Suprapubic skin (tissue), 4 donors: ENCODE measurements at regions not wholly inside any gene's neighbourhood (a gene's known extent, or its start where the extent isn't known, plus 50 kb on each side); places are given as distances from the start of the nearest gene placed in this dataset.

Source experiments
- DNase-seq, 2 donors: peaks; one replicate each; pipeline ENCODE4 v3.0.0-alpha.2; 2019; ENCODE audit warnings: low spot score in 2 of 2
- H3K27ac ChIP-seq: fragments of 200-600 bp; sonication (generic); one replicate; pipeline ENCODE4 v1.5.1; 2019
- H3K27me3 ChIP-seq: fragments of 200-600 bp; sonication (generic); one replicate; pipeline ENCODE4 v1.5.1; 2019
- H3K36me3 ChIP-seq: fragments of 200-600 bp; sonication (generic); one replicate; pipeline ENCODE4 v1.5.1; 2019
- H3K4me1 ChIP-seq: fragments of 200-600 bp; sonication (generic); one replicate; pipeline ENCODE4 v1.5.1; 2019
- H3K4me3 ChIP-seq: fragments of 200-600 bp; sonication (generic); one replicate; pipeline ENCODE4 v1.5.1; 2019; ENCODE audit warnings: mild to moderate bottlenecking
- H3K9me3 ChIP-seq: fragments of 200-600 bp; sonication (generic); one replicate; pipeline ENCODE4 v1.5.1; 2019
- CTCF ChIP-seq, 2 donors: fragments of 200-600 bp in 1 of 2; fragments of 450-650 bp in 1 of 2; sonication (generic) in 1 of 2; IDR thresholded peaks; one replicate each; pipeline ENCODE4 v1.5.1; 2016 to 2019; ENCODE audit warnings: antibody characterized with exemption in 2 of 2, mild to moderate bottlenecking in 1 of 2, moderate library complexity in 1 of 2
- EP300 ChIP-seq: sonication (generic); formaldehyde crosslinking; IDR thresholded peaks from one replicate; pipeline ENCODE4 v1.6.1; 2017; ENCODE audit warnings: antibody characterized with exemption
- POLR2A ChIP-seq, 2 donors: fragments of 450-650 bp; IDR thresholded peaks; one replicate each; pipeline ENCODE4 v1.6.1; 2017; ENCODE audit warnings: antibody characterized with exemption in 2 of 2, mild to moderate bottlenecking in 2 of 2, moderate library complexity in 2 of 2
- POLR2AphosphoS5 ChIP-seq, 3 donors: sonication (generic); formaldehyde crosslinking; IDR thresholded peaks; one replicate each; pipeline ENCODE4 v1.6.1; 2017; ENCODE audit warnings: antibody characterized with exemption in 3 of 3
- WGBS: methylation state at CpG from one replicate; pipeline ENCODE4 v1.1.5; 2018; 5-methylcytosine and 5-hydroxymethylcytosine counted together

- no peaks in the 10 kb centered on the region for H3K27me3 ChIP-seq
- H3K27ac ChIP-seq, result no peak overlapping the region
Measured at GRCh38 chr3:159934216-159934615, 54.4 kb upstream of the IL12A start.

GRCh38 chr3:159936541-159936940 is 52.1 kb upstream of the IL12A start:
- Histone ChIP-seq H3K4me3 (no peak overlapping the region), H3K27me3 (no peaks in the 10 kb centered on the region), H3K4me1 (no peaks in the 10 kb centered on the region), H3K9me3 (no peaks in the 10 kb centered on the region), H3K27ac (no peak overlapping the region), H3K36me3 (no peaks in the 10 kb centered on the region)
- TF ChIP-seq CTCF (IDR thresholded peaks at IDR 0.05) (no peak), EP300 (no peak), POLR2AphosphoS5 (IDR thresholded peaks at IDR 0.05) (no peak), POLR2A (IDR thresholded peaks at IDR 0.05) (no peak)
- no peak for DNase-seq

More at GRCh38 chr3:159934216-159934615, 54.4 kb upstream of the IL12A start:
- H3K4me3 ChIP-seq, result no peak overlapping the region
- DNase-seq, result no peak
- no peaks in the 10 kb centered on the region for H3K36me3 ChIP-seq
- no peaks in the 10 kb centered on the region for H3K9me3 ChIP-seq
- TF ChIP-seq CTCF (IDR thresholded peaks at IDR 0.05) (no peak), POLR2AphosphoS5 (IDR thresholded peaks at IDR 0.05) (no peak), POLR2A (IDR thresholded peaks at IDR 0.05) (no peak), EP300 (no peak)
- H3K4me1 ChIP-seq, result no peaks in the 10 kb centered on the region

- no peak for DNase-seq
- H3K27ac ChIP-seq, result no peak overlapping the region
- no peaks in the 10 kb centered on the region for H3K4me1 ChIP-seq
- 82% methylated on average over 4 of the region's 4 CpGs for WGBS
- no peaks in the 10 kb centered on the region for H3K9me3 ChIP-seq
- H3K27me3 ChIP-seq, result no peaks in the 10 kb centered on the region
- no peaks in the 10 kb centered on the region for H3K36me3 ChIP-seq
- no peak for TF ChIP-seq CTCF (IDR thresholded peaks at IDR 0.05)
- H3K4me3 ChIP-seq, result no peak overlapping the region
Measured at GRCh38 chr3:159937561-159938166, 51.0 kb upstream of the IL12A start.

- DNase-seq, result no peak
Measured at GRCh38 chr3:159938714-159939113, 49.9 kb upstream of the IL12A start.

More at GRCh38 chr3:159938714-159939113, 49.9 kb upstream of the IL12A start:
- Histone ChIP-seq H3K27ac (no peak overlapping the region), H3K4me3 (no peak overlapping the region), H3K9me3 (no peaks in the 10 kb centered on the region), H3K27me3 (no peaks in the 10 kb centered on the region), H3K4me1 (no peaks in the 10 kb centered on the region), H3K36me3 (no peaks in the 10 kb centered on the region)
- 74% methylated on average over 2 of the region's 2 CpGs for WGBS
- no peak for TF ChIP-seq EP300
- no peak for TF ChIP-seq CTCF (IDR thresholded peaks at IDR 0.05)
- TF ChIP-seq POLR2A (IDR thresholded peaks at IDR 0.05), result no peak
- no peak for TF ChIP-seq POLR2AphosphoS5 (IDR thresholded peaks at IDR 0.05)
